PC-3 (cell line): ENCODE measurements at regions not wholly inside any gene's neighbourhood (a gene's known extent, or its start where the extent isn't known, plus 50 kb on each side); places are given as distances from the start of the nearest gene placed in this dataset.

ENCODE experiments used
- ATAC-seq: fragments of 200-7000 bp; cut with Tn5 transposase; 2 replicates; pipeline ENCODE4 v1.9.1; 2020; ENCODE audit warnings: mild to moderate bottlenecking, moderate library complexity
- BruUV-seq: library from RNA; stranded (reverse); fragments of 400-500 nt; replicated peaks from 2 replicates; lab custom pipeline; 2021; lab: Mats Ljungman, UMichigan
- CTCF ChIA-PET: fragments of 300-600 bp; sonication (Branson Sonifier 250); formaldehyde crosslinking; loops from one replicate; lab custom pipeline; 2022; ENCODE audit warnings: antibody characterized with exemption; lab: Charles Lee
- POLR2A ChIA-PET: fragments of 300-600 bp; sonication (Branson Sonifier 250); formaldehyde crosslinking; loops from one replicate; lab custom pipeline; 2022; ENCODE audit warnings: antibody characterized with exemption; ENCODE audit not compliant: unreplicated experiment; lab: Charles Lee
- DNase-seq: peaks from one replicate; pipeline ENCODE4 v3.0.0-alpha.2; 2015
- H2AFZ ChIP-seq: fragments of 300-600 bp; sonication (generic); 2 replicates; pipeline ENCODE4 v1.6.0; 2016; ENCODE audit warnings: antibody characterized with exemption, low read length
- H3F3A ChIP-seq: fragments of 300-600 bp; sonication (generic); one replicate; pipeline ENCODE4 v1.6.0; 2017; ENCODE audit warnings: antibody characterized with exemption, low read length, control low read depth, mild to moderate bottlenecking; ENCODE audit not compliant: unreplicated experiment
- H3K27ac ChIP-seq: fragments of 300-600 bp; sonication (generic); 2 replicates; pipeline ENCODE4 v1.5.1; 2016; ENCODE audit warnings: mild to moderate bottlenecking, low read length
- H3K27me3 ChIP-seq: fragments of 300-600 bp; sonication (generic); 2 replicates; pipeline ENCODE4 v1.6.1; 2016; ENCODE audit warnings: low read length, mixed read lengths
- H3K36me3 ChIP-seq: fragments of 300-600 bp; sonication (generic); 2 replicates; pipeline ENCODE4 v1.6.1; 2016; ENCODE audit warnings: low read depth, mixed run types, low read length, mixed read lengths
- H3K4me1 ChIP-seq: fragments of 300-600 bp; sonication (generic); 2 replicates; pipeline ENCODE4 v1.5.1; 2016; ENCODE audit warnings: low read length; ENCODE audit not compliant: insufficient read depth
- H3K4me2 ChIP-seq: fragments of 300-600 bp; sonication (generic); 2 replicates; pipeline ENCODE4 v1.6.0; 2016; ENCODE audit warnings: low read length
- H3K4me3 ChIP-seq: fragments of 300-600 bp; sonication (generic); 2 replicates; pipeline ENCODE4 v1.5.1; 2016; ENCODE audit warnings: mild to moderate bottlenecking, low read length, mixed read lengths
- H3K79me2 ChIP-seq: fragments of 300-600 bp; sonication (generic); 2 replicates; pipeline ENCODE4 v1.6.1; 2017; ENCODE audit warnings: low read length, mixed read lengths
- H3K9ac ChIP-seq: fragments of 300-600 bp; sonication (generic); 2 replicates; pipeline ENCODE4 v1.6.0; 2016; ENCODE audit warnings: mild to moderate bottlenecking, low read length
- H3K9me2 ChIP-seq: fragments of 300-600 bp; sonication (generic); replicated peaks from 2 replicates; pipeline ENCODE4 v1.6.1; 2016; ENCODE audit warnings: mixed run types, low read length, mixed read lengths
- H3K9me3 ChIP-seq: fragments of 300-600 bp; sonication (generic); 2 replicates; pipeline ENCODE4 v1.6.1; 2016; ENCODE audit warnings: low read length, mixed read lengths
- H4K20me1 ChIP-seq: fragments of 300-600 bp; sonication (generic); 2 replicates; pipeline ENCODE4 v1.6.1; 2016; ENCODE audit warnings: low read length, mixed read lengths
- EZH2 ChIP-seq: fragments of 300-600 bp; sonication (generic); IDR thresholded peaks from one replicate; pipeline ENCODE4 v1.6.1; 2017; ENCODE audit warnings: antibody characterized with exemption, mild to moderate bottlenecking, low read length; ENCODE audit not compliant: unreplicated experiment
- EZH2phosphoT487 ChIP-seq: fragments of 300-600 bp; sonication (generic); IDR thresholded peaks from 2 replicates; pipeline ENCODE4 v1.6.1; 2018; ENCODE audit warnings: mild to moderate bottlenecking, antibody characterized with exemption, low read length, borderline replicate concordance
- intact Hi-C: fragments of 100-400 bp; cut with micrococcal nuclease; formaldehyde crosslinking; loops from 2 replicates; pipeline ENCODE4 v1.9.0; 2023
- TF ChIP-seq, protein P1 (sequence below): fragments of 300-600 bp; sonication (generic); conservative IDR thresholded peaks from 2 replicates; pipeline ENCODE4 v1.5.1; 2017; ENCODE audit warnings: antibody characterized with exemption, low read depth, mild to moderate bottlenecking, low read length

DNA sequence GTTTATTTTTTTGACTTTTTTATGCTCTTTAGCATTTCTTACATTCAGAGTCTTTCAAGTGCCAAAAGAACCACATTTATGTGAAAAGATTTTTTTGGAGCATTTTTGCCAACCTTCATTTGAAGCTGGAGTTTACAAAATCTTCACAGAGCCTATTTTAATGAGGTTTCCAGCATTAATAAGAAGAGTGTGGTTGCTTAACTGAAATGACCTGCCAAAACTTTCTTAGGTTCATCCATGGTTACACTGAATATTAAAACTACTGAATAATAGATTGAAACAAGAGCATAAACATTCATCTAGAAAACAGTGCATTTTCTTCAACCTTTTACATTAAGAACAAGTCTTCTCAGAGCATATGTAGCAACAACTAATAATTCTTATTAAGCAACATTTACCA is 672.3 kb upstream of the CXADR start:
- H4K20me1 ChIP-seq = no peaks in the 10 kb centered on the region
- H3F3A ChIP-seq = no peaks in the 10 kb centered on the region
- H3K4me1 ChIP-seq = no peaks in the 10 kb centered on the region
- no peak overlapping the region for H3K4me2 ChIP-seq
- H3K79me2 ChIP-seq = no peaks in the 10 kb centered on the region
- no peaks in the 10 kb centered on the region for H3K27me3 ChIP-seq
- POLR2A ChIA-PET = no interaction called here
- CTCF ChIA-PET = no interaction called here
- H3K9me2 ChIP-seq = no peaks in the 10 kb centered on the region
- H2AFZ ChIP-seq = no peak overlapping the region
- no peaks in the 10 kb centered on the region for H3K36me3 ChIP-seq
- H3K9ac ChIP-seq = no peak overlapping the region
- no TSS peak for BruUV-seq
- H3K4me3 ChIP-seq = no peak overlapping the region
- ATAC-seq (no peak), DNase-seq (no peak)
- intact Hi-C loops = no loop called here
- TF ChIP-seq EZH2 (no peak), EZH2phosphoT487 (no peak)
- TF ChIP-seq, protein P1, sequence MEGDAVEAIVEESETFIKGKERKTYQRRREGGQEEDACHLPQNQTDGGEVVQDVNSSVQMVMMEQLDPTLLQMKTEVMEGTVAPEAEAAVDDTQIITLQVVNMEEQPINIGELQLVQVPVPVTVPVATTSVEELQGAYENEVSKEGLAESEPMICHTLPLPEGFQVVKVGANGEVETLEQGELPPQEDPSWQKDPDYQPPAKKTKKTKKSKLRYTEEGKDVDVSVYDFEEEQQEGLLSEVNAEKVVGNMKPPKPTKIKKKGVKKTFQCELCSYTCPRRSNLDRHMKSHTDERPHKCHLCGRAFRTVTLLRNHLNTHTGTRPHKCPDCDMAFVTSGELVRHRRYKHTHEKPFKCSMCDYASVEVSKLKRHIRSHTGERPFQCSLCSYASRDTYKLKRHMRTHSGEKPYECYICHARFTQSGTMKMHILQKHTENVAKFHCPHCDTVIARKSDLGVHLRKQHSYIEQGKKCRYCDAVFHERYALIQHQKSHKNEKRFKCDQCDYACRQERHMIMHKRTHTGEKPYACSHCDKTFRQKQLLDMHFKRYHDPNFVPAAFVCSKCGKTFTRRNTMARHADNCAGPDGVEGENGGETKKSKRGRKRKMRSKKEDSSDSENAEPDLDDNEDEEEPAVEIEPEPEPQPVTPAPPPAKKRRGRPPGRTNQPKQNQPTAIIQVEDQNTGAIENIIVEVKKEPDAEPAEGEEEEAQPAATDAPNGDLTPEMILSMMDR = no peak
- H3K9me3 ChIP-seq = peaks cover 29% of the 10 kb centered on the region; the same call in 1 of the 2 replicates
- no peak overlapping the region for H3K27ac ChIP-seq

DNA sequence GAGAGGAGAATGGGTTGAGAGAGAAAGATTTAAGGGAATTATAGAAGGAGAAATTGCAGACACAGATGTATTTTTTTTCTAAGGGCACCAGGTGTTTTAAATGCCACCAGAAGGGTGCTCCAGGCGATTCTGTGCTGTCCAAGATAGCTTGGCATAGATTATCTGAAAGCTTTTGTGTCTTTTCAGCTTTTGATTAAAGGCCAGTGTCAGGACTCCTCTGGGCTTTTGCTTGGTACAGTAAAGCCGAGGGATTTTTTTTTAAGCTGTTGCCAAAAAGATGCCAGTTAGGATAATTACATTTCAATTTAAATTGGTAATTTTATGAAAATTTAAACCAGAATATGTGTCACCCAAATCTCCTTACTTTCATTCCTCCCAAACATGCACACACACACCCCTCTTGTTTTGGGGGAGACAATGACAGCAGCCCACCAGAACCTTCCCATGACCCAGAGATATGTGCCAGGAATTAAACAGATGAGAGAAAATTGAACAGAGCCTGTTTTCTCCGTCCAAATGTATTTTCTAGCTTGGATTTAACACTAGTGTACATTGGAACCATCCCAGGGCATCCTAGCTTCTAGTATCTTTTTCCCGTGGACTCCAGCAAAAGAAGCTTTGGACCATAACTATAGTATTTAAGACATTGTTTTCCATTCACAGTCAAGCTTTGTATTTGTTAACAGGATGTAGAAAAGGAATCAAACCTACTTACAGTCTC is 670.7 kb upstream of the CXADR start:
- DNase-seq (no peak), ATAC-seq (no peak)
- Histone ChIP-seq H2AFZ (no peak overlapping the region), H3K27me3 (no peaks in the 10 kb centered on the region), H3K27ac (no peak overlapping the region), H3K4me3 (no peak overlapping the region), H3K4me1 (no peaks in the 10 kb centered on the region), H3K9me3 (peaks cover 24% of the 10 kb centered on the region; the same call in 1 of the 2 replicates), H3K9ac (no peak overlapping the region), H3K4me2 (no peak overlapping the region), H3K36me3 (no peaks in the 10 kb centered on the region), H4K20me1 (no peaks in the 10 kb centered on the region), H3F3A (no peaks in the 10 kb centered on the region), H3K79me2 (no peaks in the 10 kb centered on the region), H3K9me2 (no peaks in the 10 kb centered on the region)
- CTCF ChIA-PET = no interaction called here
- POLR2A ChIA-PET = interaction anchor here (0.7 kb wide), 1 partner anchor 761 kb away, joined by 3 read pairs; no protein-coding TSS in a partner anchor
- no TSS peak for BruUV-seq
- intact Hi-C loops = no loop called here
- TF ChIP-seq, protein P1 = no peak
- TF ChIP-seq EZH2 (no peak), EZH2phosphoT487 (no peak)

DNA sequence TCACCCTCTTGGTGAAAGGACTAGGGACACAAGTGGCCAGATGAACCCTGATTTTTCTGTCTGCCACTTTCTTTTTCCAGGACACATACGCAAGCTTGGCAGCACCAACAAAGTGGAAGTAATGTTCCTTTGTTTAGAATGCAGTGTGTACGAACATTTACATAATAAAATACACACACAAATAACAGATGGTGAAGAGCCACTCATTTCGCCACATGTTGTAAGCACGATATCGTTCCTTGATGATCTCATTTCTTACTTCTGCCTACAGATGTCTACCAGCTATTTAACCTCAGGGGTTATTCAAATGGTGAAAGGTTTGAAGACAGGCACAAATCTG is 670.2 kb upstream of the CXADR start:
- DNase-seq = no peak
- Histone ChIP-seq H3K4me1 (no peaks in the 10 kb centered on the region), H3K9ac (no peak overlapping the region), H2AFZ (no peak overlapping the region), H3K27ac (no peak overlapping the region), H3K9me3 (peaks cover 24% of the 10 kb centered on the region; the same call in 1 of the 2 replicates), H4K20me1 (no peaks in the 10 kb centered on the region), H3K79me2 (no peaks in the 10 kb centered on the region), H3K36me3 (no peaks in the 10 kb centered on the region), H3K9me2 (no peaks in the 10 kb centered on the region), H3K4me3 (no peak overlapping the region), H3K4me2 (no peak overlapping the region), H3F3A (no peaks in the 10 kb centered on the region), H3K27me3 (no peaks in the 10 kb centered on the region)
- BruUV-seq = no TSS peak
- ChIA-PET CTCF (no interaction called here), POLR2A (interaction anchor here (0.7 kb wide), 1 partner anchor 760 kb away, joined by 3 read pairs; no protein-coding TSS in a partner anchor)
- ATAC-seq = no peak
- TF ChIP-seq EZH2phosphoT487 (no peak), EZH2 (no peak)
- TF ChIP-seq, protein P1 = no peak
- intact Hi-C loops = no loop called here
